HepG2 (cell line): ENCODE measurements at regions not wholly inside any gene's neighbourhood (a gene's known extent, or its start where the extent isn't known, plus 50 kb on each side); places are given as distances from the start of the nearest gene placed in this dataset.

Experiments
- ATAC-seq: fragments of 200-7000 bp; cut with Tn5 transposase; 3 replicates; pipeline ENCODE4 v1.9.1; 2020; ENCODE audit warnings: mild to moderate bottlenecking, moderate library complexity
- BruUV-seq: library from RNA; stranded (reverse); fragments of 400-500 nt; replicated peaks from 2 replicates; lab custom pipeline; 2021; lab: Mats Ljungman, UMichigan
- CTCF ChIA-PET: fragments of 300-600 bp; formaldehyde crosslinking; extraction: SDS; loops from one replicate; lab custom pipeline; 2021; ENCODE audit warnings: low total read pairs, inconsistent platforms, low intra/inter-chr PET ratio; lab: Yijun Ruan, JAX
- POLR2A ChIA-PET: fragments of 350-600 bp; sonication (Branson Sonifier 250); formaldehyde crosslinking; loops from one replicate; lab custom pipeline; 2020; ENCODE audit warnings: antibody characterized with exemption, inconsistent platforms; lab: Yijun Ruan, JAX
- DNase-seq: peaks from one replicate; pipeline ENCODE4 v3.0.0-alpha.2; 2015; ENCODE audit warnings: low spot score
- FAIRE-seq: peaks from 3 replicates; lab custom pipeline; 2011; peaks lifted over from hg19 to GRCh38; lab: Jason Lieb, UNC
- H2AFZ ChIP-seq: one replicate; pipeline ENCODE4 v1.6.1; 2011; ENCODE audit warnings: low read length, inconsistent platforms
- H3K27ac ChIP-seq: fragments of 300-600 bp; 3 replicates; pipeline ENCODE4 v1.8.0; 2011; ENCODE audit warnings: mixed run types, mild to moderate bottlenecking, mixed read lengths, low read length, inconsistent platforms; ENCODE audit not compliant: insufficient read depth; ENCODE audit errors: extremely low read length
- H3K27me3 ChIP-seq, 2 experiments: fragments of 200-600 bp in 1 of 2; 2 replicates in 1 of 2; 3 replicates in 1 of 2; pipeline versions ENCODE4 v1.6.0 to v1.8.0; 2011; ENCODE audit warnings: low read length in 2 of 2, mild to moderate bottlenecking in 2 of 2, moderate library complexity in 2 of 2, inconsistent platforms in 1 of 2; ENCODE audit not compliant: insufficient read depth in 2 of 2, control insufficient read depth in 1 of 2
- H3K36me3 ChIP-seq, 2 experiments: fragments of 200-600 bp in 1 of 2; replicated peaks in 1 of 2; 2 replicates in 1 of 2; 3 replicates in 1 of 2; pipeline versions ENCODE4 v1.5.1 to v1.8.0; 2011; ENCODE audit warnings: low read length in 2 of 2, inconsistent platforms in 1 of 2; ENCODE audit not compliant: insufficient read depth in 2 of 2, control insufficient read depth in 1 of 2
- H3K4me1 ChIP-seq: 2 replicates; pipeline ENCODE4 v1.5.1; 2012; ENCODE audit warnings: low read length, inconsistent platforms; ENCODE audit not compliant: insufficient read depth
- H3K4me2 ChIP-seq: 2 replicates; pipeline ENCODE4 v1.6.0; 2011; ENCODE audit warnings: low read depth, low read length, inconsistent platforms
- H3K4me3 ChIP-seq, 3 experiments: fragments of 200-600 bp in 1 of 3; sonication (generic), shearing (Covaris generic) in 1 of 3; replicated peaks in 1 of 3; 2 replicates each; pipeline ENCODE4 v1.5.1; 2011 to 2016; ENCODE audit warnings: low read length in 3 of 3, inconsistent platforms in 2 of 3, low read depth in 2 of 3, mild to moderate bottlenecking in 2 of 3, control low read depth in 1 of 3, mixed read lengths in 1 of 3; ENCODE audit not compliant: insufficient read depth in 1 of 3
- H3K79me2 ChIP-seq: one replicate; pipeline ENCODE4 v1.6.1; 2011; ENCODE audit warnings: low read length, inconsistent platforms; ENCODE audit not compliant: insufficient read depth
- H3K9ac ChIP-seq: 2 replicates; pipeline ENCODE4 v1.6.0; 2011; ENCODE audit warnings: mild to moderate bottlenecking, low read depth, low read length, inconsistent platforms; ENCODE audit not compliant: insufficient read depth
- H3K9me3 ChIP-seq: 2 replicates; pipeline ENCODE4 v1.5.1; 2012; ENCODE audit warnings: mild to moderate bottlenecking, low read length
- H4K20me1 ChIP-seq: 2 replicates; pipeline ENCODE4 v1.6.0; 2011; ENCODE audit warnings: inconsistent platforms, mild to moderate bottlenecking, low read length, moderate library complexity; ENCODE audit not compliant: insufficient read depth
- ATRX ChIP-seq: sonication (generic); formaldehyde crosslinking; IDR thresholded peaks from 2 replicates; pipeline ENCODE4 v1.4.0; 2020; ENCODE audit warnings: missing genetic modification reagents, borderline replicate concordance
- IRF9 ChIP-seq: sonication (generic); formaldehyde crosslinking; IDR thresholded peaks from 2 replicates; pipeline ENCODE4 v1.8.0; 2022; ENCODE audit warnings: missing genetic modification reagents, mild to moderate bottlenecking, borderline replicate concordance
- KDM4B ChIP-seq: sonication (generic); formaldehyde crosslinking; IDR thresholded peaks from 2 replicates; pipeline ENCODE4 v1.4.0; 2020; ENCODE audit warnings: missing genetic modification reagents
- MEIS2 ChIP-seq: sonication (generic); formaldehyde crosslinking; IDR thresholded peaks from 2 replicates; pipeline ENCODE4 v1.9.0; 2021; ENCODE audit warnings: mild to moderate bottlenecking, missing genetic modification reagents
- U2AF2 ChIP-seq: fragments of 200-400 bp; formaldehyde crosslinking; IDR thresholded peaks from 2 replicates; pipeline ENCODE4 v1.6.1; 2017; ENCODE audit warnings: low read depth, mild to moderate bottlenecking, low read length
- ZBED4 ChIP-seq: sonication (generic); formaldehyde crosslinking; IDR thresholded peaks from 2 replicates; pipeline ENCODE4 v1.4.0; 2020; ENCODE audit warnings: missing genetic modification reagents, borderline replicate concordance
- ZBTB14 ChIP-seq: sonication (generic); formaldehyde crosslinking; IDR thresholded peaks from 2 replicates; pipeline ENCODE4 v1.4.0; 2020; ENCODE audit warnings: missing genetic modification reagents
- ZNF225 ChIP-seq: sonication (generic); formaldehyde crosslinking; IDR thresholded peaks from 2 replicates; pipeline ENCODE4 v1.4.0; 2020; ENCODE audit warnings: mild to moderate bottlenecking, missing genetic modification reagents
- ZNF672 ChIP-seq: sonication (generic); formaldehyde crosslinking; IDR thresholded peaks from 2 replicates; pipeline ENCODE4 v1.8.1; 2022; ENCODE audit warnings: missing genetic modification reagents
- WGBS: methylation state at CpG from one replicate; pipeline ENCODE4 v1.1.6; 2017; ENCODE audit warnings: low lambda C conversion rate; 5-methylcytosine and 5-hydroxymethylcytosine counted together
- in situ Hi-C: cut with HindIII; loops from 2 replicates; pipeline ENCODE4 v1.10.0; 2017; ENCODE audit warnings: low pct_unique_long_range_greater_than_20kb; ENCODE audit not compliant: extremely low pct_ligation_motif_present
- intact Hi-C: fragments of 100-400 bp; cut with micrococcal nuclease; formaldehyde crosslinking; loops from one replicate; pipeline ENCODE4 v1.10.0; 2022; ENCODE audit not compliant: unreplicated experiment

- no peak for TF ChIP-seq ZNF672 (CRISPR knock-in tag)
- no peak for TF ChIP-seq ZBED4 (CRISPR knock-in tag)
- TF ChIP-seq, all 625 proteins: peak for 0
Measured at GRCh38 chr4:107255114-107255513, 219.0 kb upstream of the DKK2 start (continued).

GRCh38 chr4:107253579-107254068, 217.5 kb upstream of the DKK2 start:
- Histone ChIP-seq H3K36me3 (no peaks in the 10 kb centered on the region), H3K9ac (no peak overlapping the region), H4K20me1 (no peaks in the 10 kb centered on the region), H3K27me3 (no peaks in the 10 kb centered on the region), H3K27ac (no peak overlapping the region), H3K79me2 (no peaks in the 10 kb centered on the region), H3K4me1 (no peaks in the 10 kb centered on the region), H3K9me3 (no peaks in the 10 kb centered on the region), H3K4me3 (no peak overlapping the region), H3K4me2 (no peak overlapping the region), H2AFZ (no peak overlapping the region)
- ATAC-seq (no peak), FAIRE-seq (no peak), DNase-seq (no peak)
- in situ Hi-C loops = no loop called here
- POLR2A ChIA-PET = no interaction called here
- CTCF ChIA-PET = no interaction called here
- 10% methylated on average over 3 of the region's 3 CpGs for WGBS
- TF ChIP-seq MEIS2 (CRISPR knock-in tag) (no peak), IRF9 (no peak), KDM4B (no peak), ZNF225 (CRISPR knock-in tag) (no peak), ATRX (no peak), ZBTB14 (no peak), U2AF2 (no peak)
- intact Hi-C loops = no loop called here
- BruUV-seq = no TSS peak
